ENCODE measurements at regions not wholly inside any gene's neighbourhood (a gene's known extent, or its start where the extent isn't known, plus 50 kb on each side); places are given as distances from the start of the nearest gene placed in this dataset.
"Not testable (repeated sequence)": the region's sequence is repeated elsewhere in the genome, so short reads cannot be mapped to it uniquely, and the experiment has no call there.

DNA sequence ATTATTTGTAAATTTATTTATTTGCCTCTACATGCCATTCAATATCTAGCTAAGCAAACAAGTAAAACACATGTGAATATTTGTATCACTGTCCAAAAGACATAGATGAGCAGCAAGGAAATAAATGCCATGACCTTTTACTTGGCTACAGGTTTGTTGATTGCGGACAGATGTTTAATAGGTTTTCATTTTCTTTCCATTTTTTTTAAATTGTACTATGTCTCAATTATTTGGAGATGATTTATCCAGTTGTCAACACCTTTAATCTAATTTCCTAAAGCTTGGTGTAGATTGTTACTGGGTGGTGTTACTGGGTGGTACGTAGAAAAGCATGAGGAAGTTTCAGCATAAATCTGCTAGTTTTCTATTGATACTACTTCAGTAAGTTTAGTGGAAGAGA, 560.6 kb upstream of the SPRY2 start:
- no peak for TF ChIP-seq FOXP2 (optimal IDR thresholded peaks at IDR 0.05; ENCODE audit: control extremely low read depth, extremely low read length, insufficient read depth)
- no peak for TF ChIP-seq EZH2 (IDR thresholded peaks at IDR 0.05)
- no peak for TF ChIP-seq POLR2AphosphoS5 (IDR thresholded peaks at IDR 0.05; ENCODE audit: borderline replicate concordance, low read depth, low read length)
- Histone ChIP-seq H3K4me3 (no peak overlapping the region), H3K9me3 (ENCODE audit: low read depth, low read length) (no peaks in the 10 kb centered on the region), H3K9ac (ENCODE audit: insufficient read length) (no peak overlapping the region), H3K36me3 (ENCODE audit: insufficient read depth, low read length) (no peaks in the 10 kb centered on the region), H3K27ac (no peak overlapping the region)
- no peak for DNase-seq (ENCODE audit: low read depth, low spot score)

GRCh38 chr13:80901111-80901510, 560.2 kb upstream of the SPRY2 start:
- H3K36me3 ChIP-seq (ENCODE audit: insufficient read depth, low read length): no peaks in the 10 kb centered on the region
- no peak overlapping the region for H3K4me3 ChIP-seq
- no peak overlapping the region for H3K27ac ChIP-seq
- DNase-seq (ENCODE audit: low read depth, low spot score): no peak
- H3K9ac ChIP-seq (ENCODE audit: insufficient read length): no peak overlapping the region
- TF ChIP-seq FOXP2 (optimal IDR thresholded peaks at IDR 0.05; ENCODE audit: control extremely low read depth, extremely low read length, insufficient read depth): no peak
- no peak for TF ChIP-seq EZH2 (IDR thresholded peaks at IDR 0.05)
- no peak for TF ChIP-seq POLR2AphosphoS5 (IDR thresholded peaks at IDR 0.05; ENCODE audit: borderline replicate concordance, low read depth, low read length)
- H3K9me3 ChIP-seq (ENCODE audit: low read depth, low read length): no peaks in the 10 kb centered on the region

DNA sequence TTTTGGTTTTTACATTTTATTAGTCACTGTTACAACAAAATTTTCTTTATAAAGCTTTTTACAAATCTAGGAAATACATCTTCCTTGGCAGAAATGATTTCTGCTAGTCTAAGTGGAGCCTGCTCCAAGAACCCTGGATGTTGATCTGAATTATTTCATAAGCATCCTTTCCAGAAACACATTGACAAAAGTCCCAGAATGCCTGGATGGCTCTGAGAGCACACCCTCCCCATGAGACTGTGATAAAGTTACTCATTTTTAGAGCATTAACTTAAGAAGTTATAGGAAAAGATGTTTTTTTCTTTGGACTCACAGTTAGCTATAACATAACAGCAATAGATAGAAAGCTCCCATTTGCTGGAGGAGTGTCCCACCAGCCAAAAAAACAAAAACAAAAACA, 559.6 kb upstream of the SPRY2 start:
- H3K4me3 ChIP-seq: no peak overlapping the region
- no peak overlapping the region for H3K27ac ChIP-seq
- TF ChIP-seq EZH2 (IDR thresholded peaks at IDR 0.05): no peak
- TF ChIP-seq FOXP2 (optimal IDR thresholded peaks at IDR 0.05; ENCODE audit: control extremely low read depth, extremely low read length, insufficient read depth): no peak
- no peak for TF ChIP-seq POLR2AphosphoS5 (IDR thresholded peaks at IDR 0.05; ENCODE audit: borderline replicate concordance, low read depth, low read length)
- H3K9me3 ChIP-seq (ENCODE audit: low read depth, low read length): no peaks in the 10 kb centered on the region
- no peak for DNase-seq (ENCODE audit: low read depth, low spot score)
- H3K9ac ChIP-seq (ENCODE audit: insufficient read length): no peak overlapping the region
- no peaks in the 10 kb centered on the region for H3K36me3 ChIP-seq (ENCODE audit: insufficient read depth, low read length)

DNA sequence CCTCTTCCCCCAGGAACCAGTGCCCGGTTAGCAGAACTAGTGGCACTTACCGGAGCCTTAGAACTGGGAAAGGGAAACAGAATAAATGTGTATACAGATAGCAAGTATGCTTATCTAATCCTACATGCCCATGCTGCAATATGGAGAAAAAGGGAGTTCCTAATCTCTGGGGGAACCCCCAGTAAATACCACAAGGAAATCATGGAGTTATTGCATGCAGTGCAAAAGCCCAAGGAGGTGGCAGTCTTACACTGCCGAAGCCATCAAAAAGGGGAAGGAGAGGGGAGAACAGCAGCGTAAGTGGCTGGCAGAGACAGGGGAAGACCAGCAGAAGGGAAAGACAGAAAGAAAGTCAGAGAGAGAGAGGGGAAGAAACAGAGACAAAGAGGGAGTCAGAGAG, 556.7 kb upstream of the SPRY2 start:
- H3K36me3 ChIP-seq (ENCODE audit: insufficient read depth, low read length); H3K4me3 ChIP-seq; H3K9me3 ChIP-seq (ENCODE audit: low read depth, low read length); H3K27ac ChIP-seq; DNase-seq (ENCODE audit: low read depth, low spot score); H3K9ac ChIP-seq (ENCODE audit: insufficient read length): not testable (repeated sequence)

- Histone ChIP-seq H3K4me3 (no peak overlapping the region), H3K36me3 (ENCODE audit: insufficient read depth, low read length) (no peaks in the 10 kb centered on the region), H3K9me3 (ENCODE audit: low read depth, low read length) (no peaks in the 10 kb centered on the region), H3K9ac (ENCODE audit: insufficient read length) (no peak overlapping the region), H3K27ac (no peak overlapping the region)
- no peak for TF ChIP-seq POLR2AphosphoS5 (IDR thresholded peaks at IDR 0.05; ENCODE audit: borderline replicate concordance, low read depth, low read length)
- no peak for TF ChIP-seq FOXP2 (optimal IDR thresholded peaks at IDR 0.05; ENCODE audit: control extremely low read depth, extremely low read length, insufficient read depth)
- DNase-seq (ENCODE audit: low read depth, low spot score): no peak
These were observed 554.0 kb upstream of the SPRY2 start for GRCh38 chr13:80894917-80895316.

DNA sequence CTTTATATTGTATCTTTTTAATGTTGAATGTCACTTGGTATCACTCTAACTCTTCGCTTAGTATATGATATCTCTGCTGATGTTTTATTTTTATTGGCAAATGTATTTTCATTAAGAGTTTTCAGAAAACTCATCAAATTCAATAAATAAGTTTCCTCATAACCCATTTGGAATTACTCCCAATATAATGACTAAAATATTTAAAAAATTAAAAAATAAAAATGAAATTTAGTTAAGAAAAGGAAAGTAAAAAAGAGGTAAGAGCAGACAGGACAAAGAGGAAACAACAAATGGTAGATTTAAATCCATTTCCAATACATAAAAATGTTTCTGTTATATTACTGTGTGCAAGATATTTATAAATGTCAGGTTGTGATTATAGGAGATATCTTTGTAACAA, 548.9 kb upstream of the SPRY2 start:
- Histone ChIP-seq H3K36me3 (ENCODE audit: insufficient read depth, low read length) (no peaks in the 10 kb centered on the region), H3K9ac (ENCODE audit: insufficient read length) (no peak overlapping the region), H3K27ac (no peak overlapping the region), H3K4me3 (no peak overlapping the region), H3K9me3 (ENCODE audit: low read depth, low read length) (no peaks in the 10 kb centered on the region)
- no peak for DNase-seq (ENCODE audit: low read depth, low spot score)
- TF ChIP-seq FOXP2 (optimal IDR thresholded peaks at IDR 0.05; ENCODE audit: control extremely low read depth, extremely low read length, insufficient read depth): no peak
- no peak for TF ChIP-seq POLR2AphosphoS5 (IDR thresholded peaks at IDR 0.05; ENCODE audit: borderline replicate concordance, low read depth, low read length)
- TF ChIP-seq EZH2 (IDR thresholded peaks at IDR 0.05): no peak

GRCh38 chr13:80888390-80888789, 547.5 kb upstream of the SPRY2 start:
- Histone ChIP-seq H3K27ac (no peak overlapping the region), H3K36me3 (ENCODE audit: insufficient read depth, low read length) (no peaks in the 10 kb centered on the region), H3K4me3 (no peak overlapping the region), H3K9me3 (ENCODE audit: low read depth, low read length) (no peaks in the 10 kb centered on the region), H3K9ac (ENCODE audit: insufficient read length) (no peak overlapping the region)
- TF ChIP-seq FOXP2 (optimal IDR thresholded peaks at IDR 0.05; ENCODE audit: control extremely low read depth, extremely low read length, insufficient read depth) (no peak), POLR2AphosphoS5 (IDR thresholded peaks at IDR 0.05; ENCODE audit: borderline replicate concordance, low read depth, low read length) (no peak), EZH2 (IDR thresholded peaks at IDR 0.05) (no peak)
- no peak for DNase-seq (ENCODE audit: low read depth, low spot score)

GRCh38 chr13:80884056-80884785, 543.3 kb upstream of the SPRY2 start:
- Histone ChIP-seq H3K9me3 (ENCODE audit: low read depth, low read length) (no peaks in the 10 kb centered on the region), H3K36me3 (ENCODE audit: insufficient read depth, low read length) (no peaks in the 10 kb centered on the region), H3K27ac (no peak overlapping the region), H3K9ac (ENCODE audit: insufficient read length) (no peak overlapping the region), H3K4me3 (no peak overlapping the region)
- no peak for DNase-seq (ENCODE audit: low read depth, low spot score)
- TF ChIP-seq POLR2AphosphoS5 (IDR thresholded peaks at IDR 0.05; ENCODE audit: borderline replicate concordance, low read depth, low read length): no peak
- no peak for TF ChIP-seq FOXP2 (optimal IDR thresholded peaks at IDR 0.05; ENCODE audit: control extremely low read depth, extremely low read length, insufficient read depth)
- TF ChIP-seq EZH2 (IDR thresholded peaks at IDR 0.05): no peak

GRCh38 chr13:80883545-80883944, 542.6 kb upstream of the SPRY2 start:
- TF ChIP-seq EZH2 (IDR thresholded peaks at IDR 0.05) (no peak), FOXP2 (optimal IDR thresholded peaks at IDR 0.05; ENCODE audit: control extremely low read depth, extremely low read length, insufficient read depth) (no peak), POLR2AphosphoS5 (IDR thresholded peaks at IDR 0.05; ENCODE audit: borderline replicate concordance, low read depth, low read length) (no peak)
- Histone ChIP-seq H3K9ac (ENCODE audit: insufficient read length) (no peak overlapping the region), H3K27ac (no peak overlapping the region), H3K36me3 (ENCODE audit: insufficient read depth, low read length) (no peaks in the 10 kb centered on the region), H3K4me3 (no peak overlapping the region), H3K9me3 (ENCODE audit: low read depth, low read length) (no peaks in the 10 kb centered on the region)
- DNase-seq (ENCODE audit: low read depth, low spot score): no peak

Measured in SK-N-MC (cell line).